Caki2 (cell line): ENCODE measurements at regions not wholly inside any gene's neighbourhood (a gene's known extent, or its start where the extent isn't known, plus 50 kb on each side); places are given as distances from the start of the nearest gene placed in this dataset.
A peak's percentile ranks its signal among the peaks of the same experiment; 100 is the strongest.
"Not testable (repeated sequence)": the region's sequence is repeated elsewhere in the genome, so short reads cannot be mapped to it uniquely, and the experiment has no call there.

Experiments
- DNase-seq: peaks from one replicate; pipeline ENCODE4 v3.0.0-alpha.2; 2015; ENCODE audit warnings: low read depth
- in situ Hi-C: cut with HindIII; loops from 2 replicates; pipeline ENCODE4 v1.10.0; 2016; ENCODE audit warnings: low sequenced_read_pairs, low pct_unique_long_range_greater_than_20kb, mixed read lengths

DNA sequence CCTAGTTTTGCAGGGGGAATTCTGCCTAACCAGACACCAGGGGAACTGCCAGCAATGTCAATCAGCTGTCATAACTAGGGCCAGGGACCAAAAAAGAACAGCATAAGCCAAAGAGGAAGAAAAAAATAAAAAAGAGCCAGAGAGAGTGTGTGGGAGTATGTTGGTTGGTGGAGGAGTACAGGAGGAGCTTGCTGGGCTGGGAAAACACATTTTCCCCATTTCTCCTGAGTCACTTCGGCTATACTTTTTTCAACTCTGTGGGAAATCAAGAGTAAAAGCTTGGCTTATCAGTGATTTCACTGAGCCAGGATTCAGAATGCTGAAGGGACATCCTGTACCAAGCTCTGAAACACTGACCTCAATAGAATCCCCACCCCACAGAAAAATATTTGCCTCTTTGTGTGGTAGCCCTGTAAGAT is 144.7 kb upstream of the DPH6 start:
- in situ Hi-C loops, result no loop called here
- DNase-seq, result no peak

- no peak for DNase-seq
- in situ Hi-C loops, result no loop called here
Observed at GRCh38 chr15:35691173-35691761, 145.3 kb upstream of the DPH6 start.

DNA sequence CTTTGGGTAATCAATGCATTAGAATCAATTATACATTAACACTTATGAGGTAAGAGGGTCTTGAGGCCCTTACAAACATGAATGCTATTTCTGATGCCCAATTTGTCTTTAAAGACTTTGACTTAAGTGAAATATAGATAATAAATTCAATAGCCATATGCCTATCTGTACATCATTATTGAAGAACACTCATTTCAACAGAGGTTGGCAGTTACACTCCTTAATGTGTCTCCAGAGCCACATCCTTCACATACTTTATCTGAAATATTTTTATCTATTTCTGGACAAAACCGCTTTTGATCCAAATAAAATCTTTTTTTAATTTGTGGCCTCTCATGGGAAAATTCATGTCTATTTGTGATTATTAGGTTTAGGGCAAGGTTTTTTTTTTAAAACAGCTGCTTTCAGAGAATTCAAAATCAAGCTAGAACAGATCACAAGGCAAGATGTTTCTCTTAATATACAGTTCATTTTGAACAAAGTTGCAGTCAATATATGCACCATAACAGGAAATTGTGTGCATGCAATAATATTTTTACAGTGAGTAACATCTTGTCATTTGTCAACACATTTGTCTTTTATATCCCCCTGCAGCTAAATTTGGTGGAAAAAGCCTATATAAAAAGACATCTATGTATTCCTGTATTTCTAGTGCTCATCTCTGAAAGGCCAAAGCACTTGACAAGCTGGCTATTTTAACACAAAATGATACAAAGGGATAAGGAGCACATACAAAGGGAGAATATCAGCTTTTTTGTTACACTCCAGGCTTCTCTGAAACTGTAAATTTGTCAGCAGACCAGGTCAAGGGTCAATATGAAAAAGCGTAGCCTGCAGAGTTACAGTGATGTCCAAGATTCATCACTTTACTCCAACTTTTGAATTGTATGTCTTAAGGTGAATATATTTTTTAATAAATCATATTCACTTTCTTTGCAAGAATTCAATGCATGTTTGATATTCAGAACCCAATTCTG is 146.2 kb upstream of the DPH6 start:
- in situ Hi-C loops, result no loop called here

DNA sequence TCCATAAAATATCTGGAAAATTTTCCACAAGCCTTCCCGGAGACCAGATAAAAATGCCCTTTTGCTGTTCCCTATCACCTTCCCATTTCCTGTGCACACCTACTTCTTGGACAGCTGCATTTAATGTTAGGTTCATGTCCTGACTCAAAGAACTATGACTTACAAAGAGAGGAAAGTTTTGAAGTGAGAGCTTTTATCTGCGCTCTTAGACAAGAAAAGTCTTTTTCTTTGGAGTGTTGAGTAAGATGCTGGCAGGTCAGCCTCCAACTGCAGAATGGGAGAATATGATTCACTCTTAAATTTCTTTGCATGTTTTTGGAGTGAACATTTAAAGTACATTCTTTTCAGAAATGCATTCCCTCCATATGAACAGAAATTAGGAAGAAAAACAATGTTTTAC is 147.3 kb upstream of the DPH6 start:
- in situ Hi-C loops, result no loop called here
- DNase-seq, result no peak

More for the DNA sequence above, 146.2 kb upstream of the DPH6 start:
- no peak for DNase-seq

DNA sequence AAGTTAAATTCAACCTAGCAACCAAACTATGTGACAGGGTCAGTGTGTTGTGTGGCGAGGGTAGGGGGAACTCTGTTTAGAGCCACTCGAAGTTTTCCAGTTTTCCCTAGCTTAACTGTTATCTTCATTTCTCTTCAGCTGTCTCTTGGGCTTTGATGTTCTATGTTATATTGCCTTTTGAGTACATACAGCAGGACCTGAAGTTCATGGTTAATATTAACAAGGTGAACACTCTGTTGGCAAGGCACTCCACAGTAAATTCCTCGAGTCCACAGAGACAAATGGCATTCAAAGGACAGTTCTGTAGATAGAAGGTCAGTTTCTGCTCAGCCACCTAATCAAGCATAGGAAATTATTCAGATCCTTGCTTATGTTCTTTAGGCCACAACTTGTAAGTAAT is 147.9 kb upstream of the DPH6 start:
- in situ Hi-C loops, result no loop called here
- peak; percentile 40 for DNase-seq

- in situ Hi-C loops, result no loop called here
- no peak for DNase-seq
Observed at GRCh38 chr15:35695003-35695402, 149.0 kb upstream of the DPH6 start.

- in situ Hi-C loops, result no loop called here
- peak; percentile 63 for DNase-seq
Observed at GRCh38 chr15:35696767-35697231, 150.8 kb upstream of the DPH6 start.

DNA sequence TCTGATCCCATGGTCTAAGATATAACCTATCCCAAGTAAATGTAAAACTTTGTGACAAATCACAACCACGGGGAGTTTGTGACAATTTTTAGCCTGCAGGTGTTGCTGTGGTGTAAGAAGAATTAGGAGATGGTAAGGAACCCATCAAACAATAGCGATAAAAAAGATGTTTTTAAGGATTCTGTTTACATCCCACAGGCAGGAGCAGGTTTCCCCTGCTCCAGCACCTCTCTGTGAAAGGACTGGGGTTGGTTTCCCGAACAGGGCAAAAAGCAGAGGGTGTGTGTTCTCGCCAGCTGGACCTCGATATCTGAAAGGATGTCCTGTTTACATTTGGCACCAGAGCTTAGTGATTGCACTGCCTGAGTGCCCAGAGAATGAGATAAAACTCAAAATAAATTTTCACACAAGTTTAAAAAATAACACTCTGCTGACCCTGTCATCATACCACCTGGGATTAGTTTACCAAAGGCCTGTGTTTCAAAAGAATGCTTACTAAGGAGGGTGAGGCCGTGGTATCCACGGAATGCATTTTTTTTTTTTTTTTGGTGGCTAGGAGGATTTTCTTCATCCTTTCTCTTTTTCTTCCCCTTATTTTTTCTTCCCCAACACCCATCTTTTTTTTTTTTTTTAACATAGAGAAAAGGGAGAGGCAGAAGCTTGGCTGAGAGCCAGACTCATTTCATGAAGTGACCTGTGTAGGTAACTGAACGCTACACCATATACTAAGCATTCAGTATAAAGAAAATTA is 151.8 kb upstream of the DPH6 start:
- in situ Hi-C loops, result no loop called here
- DNase-seq, result peak; percentile 88

GRCh38 chr15:35698331-35698730 is 152.4 kb upstream of the DPH6 start:
- no peak for DNase-seq
- in situ Hi-C loops, result no loop called here

DNA sequence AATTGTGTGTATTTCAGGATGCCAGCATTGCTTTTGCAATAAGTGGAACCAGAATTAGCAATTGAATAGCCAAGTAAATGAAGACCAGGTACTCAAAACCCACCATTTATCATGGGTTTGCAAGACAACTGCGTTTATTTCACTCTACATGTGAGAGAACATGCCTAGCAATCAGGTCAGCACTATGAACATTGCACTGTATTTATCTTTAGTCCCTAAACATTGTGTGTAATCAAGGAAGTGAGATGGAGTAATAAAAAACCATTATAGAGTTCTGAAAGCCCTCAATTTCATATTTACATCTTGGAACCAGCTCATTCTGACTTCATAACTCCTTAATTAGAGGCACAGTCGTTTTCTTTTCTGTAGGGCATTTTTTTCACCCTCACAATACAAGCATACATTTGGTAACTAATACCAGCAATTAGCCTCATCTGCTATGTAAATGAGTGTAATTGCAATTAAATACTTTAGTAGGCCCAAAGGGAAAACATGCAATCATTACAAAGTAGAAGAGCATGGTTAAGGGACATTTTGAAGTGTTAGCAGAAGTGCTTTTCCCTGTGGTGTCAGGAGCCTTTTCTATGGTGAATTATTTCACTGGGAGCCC is 153.1 kb upstream of the DPH6 start:
- no peak for DNase-seq
- in situ Hi-C loops, result no loop called here

GRCh38 chr15:35700091-35700593 is 154.2 kb upstream of the DPH6 start:
- DNase-seq, in situ Hi-C loops: not testable (repeated sequence)

GRCh38 chr15:35701402-35702046 is 155.6 kb upstream of the DPH6 start:
- DNase-seq, result no peak
- in situ Hi-C loops, result no loop called here

- no peak for DNase-seq
- in situ Hi-C loops, result no loop called here
Observed at GRCh38 chr15:35702946-35703495, 157.1 kb upstream of the DPH6 start.

DNA sequence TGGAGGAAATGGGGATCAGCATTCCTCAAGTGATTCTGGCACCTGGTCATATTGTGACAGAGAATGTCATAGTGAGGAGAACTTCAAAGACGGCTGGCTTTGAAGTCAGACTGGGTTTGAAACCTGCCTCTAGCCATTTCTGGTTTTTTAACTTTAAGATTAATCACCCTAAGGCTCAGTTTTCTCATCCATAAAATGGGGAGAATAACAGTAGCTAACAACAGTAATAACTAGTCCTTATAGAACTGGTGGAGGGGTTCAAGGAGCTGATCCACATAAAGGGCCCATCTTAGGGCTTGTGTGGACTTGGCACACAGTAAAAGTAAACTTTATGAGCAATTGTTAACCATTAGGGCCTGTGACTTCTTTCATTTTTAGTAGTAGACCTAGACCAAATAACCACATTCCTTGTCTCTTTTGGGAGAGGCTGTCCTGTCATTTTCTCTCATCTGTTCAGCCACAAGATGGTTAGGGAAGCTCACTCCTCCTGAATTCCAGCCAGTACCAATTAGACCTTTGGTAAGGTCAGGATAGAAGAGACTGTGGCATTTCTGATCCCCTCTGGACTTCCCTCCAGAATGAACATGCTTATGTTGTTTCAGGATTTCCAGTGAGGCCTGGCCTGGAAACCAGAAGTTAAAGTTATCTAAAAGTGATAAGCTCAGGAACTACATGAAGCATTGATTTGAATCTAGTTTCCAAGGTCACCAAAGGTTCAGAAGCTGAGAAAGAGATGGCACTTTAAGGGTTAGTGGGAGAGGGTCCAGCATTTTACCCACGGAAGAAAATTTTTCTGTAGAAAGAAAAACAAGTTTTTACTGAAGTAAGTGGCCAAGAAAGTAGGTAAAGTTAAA is 159.3 kb upstream of the DPH6 start:
- in situ Hi-C loops, result no loop called here
- peak; percentile 28 for DNase-seq

DNA sequence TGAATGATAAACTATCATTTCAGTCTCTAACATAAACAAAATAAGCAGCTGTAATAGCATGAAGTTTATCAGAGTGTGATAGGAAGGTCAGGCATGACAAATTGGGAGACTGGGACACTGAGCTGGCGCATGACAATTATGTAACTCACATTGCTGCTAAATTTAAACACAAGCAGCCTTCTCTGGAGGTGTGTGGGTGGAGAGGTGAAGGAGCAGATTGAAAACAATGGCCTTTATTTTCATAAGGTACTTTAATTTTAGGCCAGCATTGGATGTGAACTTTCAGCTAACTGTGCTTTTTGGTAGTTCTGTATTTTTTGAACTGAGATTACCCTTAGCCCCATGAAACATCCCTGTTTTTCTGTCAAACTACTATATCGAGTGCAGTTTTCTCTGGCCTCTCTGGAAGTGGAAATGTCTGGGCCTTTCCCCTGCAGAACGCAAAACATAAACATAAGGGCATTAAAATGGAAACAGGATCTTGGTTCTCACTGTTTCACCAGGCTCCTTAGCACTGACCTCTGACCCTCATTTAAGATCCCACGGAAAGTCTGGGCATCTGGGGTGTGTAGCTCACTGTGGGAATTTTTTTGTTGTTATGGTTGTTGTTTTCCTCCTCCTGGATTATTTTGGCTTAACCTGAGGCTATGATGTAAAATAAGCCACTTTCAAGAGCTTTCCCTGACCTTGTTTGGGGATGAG is 160.1 kb upstream of the DPH6 start:
- DNase-seq, result peak; percentile 38
- in situ Hi-C loops, result no loop called here

DNA sequence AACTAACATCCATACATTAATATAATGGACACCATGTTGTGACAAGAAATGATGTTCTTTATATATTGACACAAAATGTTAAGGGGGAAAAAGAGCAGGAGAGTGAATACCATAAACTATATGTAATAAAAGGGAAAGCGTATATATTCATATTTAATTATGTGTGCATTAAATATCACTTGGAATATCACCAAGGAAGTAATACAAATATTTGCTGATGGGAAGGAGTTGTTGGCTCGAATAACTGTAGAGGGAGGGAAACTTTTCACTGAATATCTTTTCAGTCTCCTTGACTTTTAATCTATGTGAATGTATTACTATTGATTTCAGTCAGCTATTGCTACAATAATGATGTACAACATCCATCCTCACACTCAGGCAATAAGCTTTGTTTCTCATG is 167.0 kb upstream of the DPH6 start:
- in situ Hi-C loops, result no loop called here
- DNase-seq, result no peak
